Activated naive CD4-positive, alpha-beta T cell treated with anti-CD3 and anti-CD28 coated beads, Interleukin-2, amount 10 ng/mL, durations not matched to agents 7 days and 5 days (primary cell): ENCODE measurements at regions not wholly inside any gene's neighbourhood (a gene's known extent, or its start where the extent isn't known, plus 50 kb on each side); places are given as distances from the start of the nearest gene placed in this dataset.
"Not testable (repeated sequence)": the region's sequence is repeated elsewhere in the genome, so short reads cannot be mapped to it uniquely, and the experiment has no call there.

Experiments
- CTCF ChIA-PET: fragments of 350-600 bp; sonication (Branson Sonifier 250); formaldehyde crosslinking; loops from one replicate; lab custom pipeline; 2021; ENCODE audit warnings: antibody characterized with exemption; lab: Charles Lee
- DNase-seq: peaks from one replicate; pipeline ENCODE4 v3.0.0-alpha.2; 2020
- H3K27ac Mint-ChIP-seq: one replicate; pipeline ENCODE4 v1.8.0; 2021; ENCODE audit warnings: mild to moderate bottlenecking, moderate library complexity, mixed read lengths
- H3K27me3 Mint-ChIP-seq: one replicate; pipeline ENCODE4 v1.8.0; 2021; ENCODE audit warnings: mild to moderate bottlenecking, mixed read lengths
- H3K36me3 Mint-ChIP-seq: one replicate; pipeline ENCODE4 v1.8.0; 2021; ENCODE audit warnings: mixed read lengths
- H3K4me1 Mint-ChIP-seq: one replicate; pipeline ENCODE4 v1.8.0; 2021; ENCODE audit warnings: mixed read lengths
- H3K4me3 Mint-ChIP-seq: one replicate; pipeline ENCODE4 v1.8.0; 2021; ENCODE audit warnings: mild to moderate bottlenecking, moderate library complexity, mixed read lengths
- H3K9me3 Mint-ChIP-seq: one replicate; pipeline ENCODE4 v1.8.0; 2021; ENCODE audit warnings: mixed read lengths

- no peaks in the 10 kb centered on the region for H3K27me3 Mint-ChIP-seq
- CTCF ChIA-PET, result interaction anchor here (1.4 kb wide), 1 partner anchor 10 kb away, joined by 3 read pairs; no protein-coding TSS in a partner anchor
- no peaks in the 10 kb centered on the region for H3K36me3 Mint-ChIP-seq
These were observed 638.6 kb downstream of the TYW1 start for GRCh38 chr7:67635271-67635670.

GRCh38 chr7:67636348-67637022 is 639.9 kb downstream of the TYW1 start:
- H3K9me3 Mint-ChIP-seq, result peaks cover 17% of the 10 kb centered on the region
- H3K36me3 Mint-ChIP-seq, result no peaks in the 10 kb centered on the region
- H3K4me3 Mint-ChIP-seq, result no peak overlapping the region
- CTCF ChIA-PET, result interaction anchor here (1.4 to 1.6 kb wide), 2 partner anchors 11 kb away, joined by 3 to 4 read pairs; no protein-coding TSS in a partner anchor
- H3K4me1 Mint-ChIP-seq, result no peaks in the 10 kb centered on the region
- H3K27me3 Mint-ChIP-seq, result no peaks in the 10 kb centered on the region
- no peak for DNase-seq
- no peak overlapping the region for H3K27ac Mint-ChIP-seq

More at GRCh38 chr7:67635271-67635670, 638.6 kb downstream of the TYW1 start:
- no peak for DNase-seq
- Mint-ChIP-seq H3K4me1 (no peaks in the 10 kb centered on the region), H3K9me3 (peaks cover 14% of the 10 kb centered on the region), H3K4me3 (no peak overlapping the region), H3K27ac (no peak overlapping the region)

DNA sequence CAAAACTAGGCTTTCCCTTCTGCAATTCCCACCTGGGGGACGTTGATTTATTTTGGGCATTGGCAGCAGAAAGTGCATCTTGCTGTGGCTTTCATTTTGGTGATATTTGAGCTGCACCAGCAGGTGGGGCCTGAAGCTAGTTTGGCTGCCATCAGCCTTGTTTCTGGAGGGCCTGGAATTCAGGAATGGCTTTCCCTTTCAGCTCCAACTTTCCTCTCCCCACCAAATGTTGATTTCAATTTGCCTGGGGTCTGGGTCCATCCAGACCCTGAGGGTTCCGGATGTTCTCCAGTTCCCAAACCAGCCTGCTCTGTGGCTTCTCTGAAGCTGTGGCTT is 640.4 kb downstream of the TYW1 start:
- Mint-ChIP-seq H3K4me3 (no peak overlapping the region), H3K4me1 (no peaks in the 10 kb centered on the region), H3K9me3 (peaks cover 17% of the 10 kb centered on the region), H3K27me3 (no peaks in the 10 kb centered on the region), H3K36me3 (no peaks in the 10 kb centered on the region), H3K27ac (no peak overlapping the region)
- no peak for DNase-seq
- CTCF ChIA-PET, result interaction anchor here (1.6 kb wide), 1 partner anchor 12 kb away, joined by 4 read pairs; no protein-coding TSS in a partner anchor

- peaks cover 28% of the 10 kb centered on the region for H3K9me3 Mint-ChIP-seq
- H3K27me3 Mint-ChIP-seq, H3K36me3 Mint-ChIP-seq, H3K4me1 Mint-ChIP-seq, H3K27ac Mint-ChIP-seq, H3K4me3 Mint-ChIP-seq, CTCF ChIA-PET, DNase-seq: not testable (repeated sequence)
These were observed 645.9 kb downstream of the TYW1 start for GRCh38 chr7:67642542-67642941.

DNA sequence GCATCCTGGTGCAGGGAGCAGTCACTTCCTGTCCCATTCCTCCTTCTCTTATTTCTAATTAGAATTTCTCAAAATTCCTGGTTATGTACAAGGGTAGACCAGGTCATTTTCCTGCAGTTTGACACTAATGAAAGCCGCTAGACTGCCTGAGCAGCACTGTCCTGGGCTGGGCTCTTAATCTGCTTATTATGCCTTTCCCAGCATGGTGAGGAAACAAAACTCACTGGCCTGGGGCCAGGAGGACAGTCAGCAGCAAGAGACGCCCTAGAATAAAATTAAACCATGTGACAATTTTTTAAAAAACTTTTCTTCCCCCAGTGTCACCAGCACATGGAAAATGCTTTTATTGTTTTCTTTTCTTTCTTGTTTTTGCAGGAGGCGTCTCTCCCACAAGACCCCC is 647.5 kb downstream of the TYW1 start:
- Mint-ChIP-seq H3K9me3 (peaks cover 34% of the 10 kb centered on the region), H3K4me1 (no peaks in the 10 kb centered on the region), H3K27ac (no peak overlapping the region), H3K27me3 (no peaks in the 10 kb centered on the region), H3K4me3 (no peak overlapping the region), H3K36me3 (no peaks in the 10 kb centered on the region)
- CTCF ChIA-PET, result no interaction called here
- DNase-seq, result no peak

- DNase-seq, result no peak
- Mint-ChIP-seq H3K27me3 (no peaks in the 10 kb centered on the region), H3K4me3 (no peak overlapping the region), H3K9me3 (peaks cover 14% of the 10 kb centered on the region), H3K4me1 (no peaks in the 10 kb centered on the region), H3K27ac (no peak overlapping the region), H3K36me3 (no peaks in the 10 kb centered on the region)
- CTCF ChIA-PET, result no interaction called here
These were observed 656.3 kb downstream of the TYW1 start for GRCh38 chr7:67652937-67653336.

DNA sequence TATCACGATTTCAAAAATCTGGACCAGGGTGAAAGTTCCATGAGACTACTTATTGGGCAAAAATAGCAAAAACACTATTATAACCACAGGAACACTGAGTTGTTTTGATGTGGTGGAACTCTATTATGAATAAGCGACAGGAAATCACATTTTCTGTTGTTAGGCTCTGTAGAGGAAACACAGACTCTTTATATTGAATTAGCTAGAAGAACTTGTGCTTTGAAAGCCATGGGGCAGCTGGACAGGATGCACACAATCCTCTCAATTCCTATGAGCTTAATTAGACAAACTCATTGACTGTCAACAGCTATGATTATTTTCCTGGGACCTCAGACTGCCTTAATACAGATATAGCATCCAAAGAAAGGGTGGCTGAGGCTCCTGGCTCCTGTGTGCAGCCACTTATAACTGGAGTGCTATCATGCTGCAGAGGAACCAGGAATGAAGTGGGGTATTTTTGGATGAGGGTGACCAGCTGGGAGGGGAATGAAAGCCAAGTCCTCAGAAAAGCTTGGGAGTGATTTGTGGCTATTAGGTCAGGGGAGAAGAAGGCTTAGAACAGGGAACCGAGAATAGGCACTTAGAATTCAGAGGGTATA is 657.3 kb downstream of the TYW1 start:
- CTCF ChIA-PET, result no interaction called here
- Mint-ChIP-seq H3K9me3 (peaks cover 14% of the 10 kb centered on the region), H3K4me3 (no peak overlapping the region), H3K27me3 (no peaks in the 10 kb centered on the region), H3K36me3 (no peaks in the 10 kb centered on the region), H3K27ac (no peak overlapping the region), H3K4me1 (no peaks in the 10 kb centered on the region)
- no peak for DNase-seq

DNA sequence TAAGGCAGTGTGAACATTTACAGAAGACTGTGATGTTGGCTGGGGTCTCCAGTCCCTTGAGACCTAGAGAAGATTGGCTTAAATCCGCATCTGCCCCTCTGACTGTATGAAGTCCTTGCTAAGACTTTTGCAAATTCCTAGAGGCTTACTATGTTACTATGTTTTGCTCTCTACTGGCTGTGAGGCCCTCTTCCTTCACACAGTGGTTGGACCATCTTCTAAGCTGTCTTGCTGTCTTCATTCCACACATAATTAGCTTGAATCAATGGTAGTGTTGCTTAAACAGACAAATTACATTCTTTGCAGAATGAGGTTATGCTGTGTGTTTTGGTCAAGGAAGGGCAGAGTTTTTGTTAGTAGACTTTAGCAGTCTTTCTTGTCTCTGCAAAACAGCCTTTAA is 658.0 kb downstream of the TYW1 start:
- Mint-ChIP-seq H3K4me3 (no peak overlapping the region), H3K27me3 (no peaks in the 10 kb centered on the region), H3K36me3 (no peaks in the 10 kb centered on the region), H3K4me1 (no peaks in the 10 kb centered on the region), H3K9me3 (peaks cover 14% of the 10 kb centered on the region), H3K27ac (no peak overlapping the region)
- DNase-seq, result no peak
- CTCF ChIA-PET, result no interaction called here

- no peak for DNase-seq
- no peaks in the 10 kb centered on the region for H3K4me1 Mint-ChIP-seq
- no peaks in the 10 kb centered on the region for H3K27me3 Mint-ChIP-seq
- H3K9me3 Mint-ChIP-seq, result peaks cover 15% of the 10 kb centered on the region
- no peak overlapping the region for H3K4me3 Mint-ChIP-seq
- CTCF ChIA-PET, result no interaction called here
- H3K27ac Mint-ChIP-seq, result no peak overlapping the region
- H3K36me3 Mint-ChIP-seq, result no peaks in the 10 kb centered on the region
These were observed 658.5 kb downstream of the TYW1 start for GRCh38 chr7:67655168-67655567.

DNA sequence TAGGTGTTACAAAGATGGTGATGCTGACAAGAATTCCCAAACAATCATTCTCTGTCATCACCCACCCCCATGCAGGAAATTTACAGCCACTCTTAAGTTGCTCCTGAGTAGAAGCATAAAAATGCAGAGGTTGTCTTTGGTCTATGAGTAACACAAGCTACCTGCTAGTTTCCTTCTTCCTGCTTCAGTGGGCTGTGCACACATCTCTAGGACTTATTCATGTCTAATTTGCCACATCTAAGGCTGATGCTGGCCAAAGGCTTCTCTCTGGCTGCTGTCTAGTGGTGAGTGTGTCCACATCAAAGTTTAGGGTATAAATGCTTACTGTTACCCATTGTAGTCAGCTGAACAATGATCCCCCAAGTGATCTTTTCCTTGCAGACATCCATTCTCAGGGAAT is 662.5 kb downstream of the TYW1 start:
- H3K9me3 Mint-ChIP-seq, result peaks cover 17% of the 10 kb centered on the region
- CTCF ChIA-PET, result no interaction called here
- no peaks in the 10 kb centered on the region for H3K4me1 Mint-ChIP-seq
- no peak overlapping the region for H3K27ac Mint-ChIP-seq
- no peaks in the 10 kb centered on the region for H3K36me3 Mint-ChIP-seq
- no peaks in the 10 kb centered on the region for H3K27me3 Mint-ChIP-seq
- H3K4me3 Mint-ChIP-seq, result no peak overlapping the region
- DNase-seq, result no peak

GRCh38 chr7:67662804-67663203 is 666.2 kb downstream of the TYW1 start:
- no peak for DNase-seq
- H3K27me3 Mint-ChIP-seq, result no peaks in the 10 kb centered on the region
- peaks cover 11% of the 10 kb centered on the region for H3K9me3 Mint-ChIP-seq
- H3K4me1 Mint-ChIP-seq, result no peaks in the 10 kb centered on the region
- no peaks in the 10 kb centered on the region for H3K36me3 Mint-ChIP-seq
- H3K4me3 Mint-ChIP-seq, result no peak overlapping the region
- H3K27ac Mint-ChIP-seq, result no peak overlapping the region
- CTCF ChIA-PET, result no interaction called here

GRCh38 chr7:67663644-67664043 is 667.0 kb downstream of the TYW1 start:
- H3K4me1 Mint-ChIP-seq, result no peaks in the 10 kb centered on the region
- no peak for DNase-seq
- H3K36me3 Mint-ChIP-seq, result no peaks in the 10 kb centered on the region
- H3K27me3 Mint-ChIP-seq, result no peaks in the 10 kb centered on the region
- H3K27ac Mint-ChIP-seq, result no peak overlapping the region
- H3K9me3 Mint-ChIP-seq, result peaks cover 5% of the 10 kb centered on the region
- CTCF ChIA-PET, result no interaction called here
- H3K4me3 Mint-ChIP-seq, result no peak overlapping the region

GRCh38 chr7:67666359-67666758 is 669.7 kb downstream of the TYW1 start:
- H3K9me3 Mint-ChIP-seq, H3K4me1 Mint-ChIP-seq, H3K36me3 Mint-ChIP-seq, CTCF ChIA-PET, H3K4me3 Mint-ChIP-seq, H3K27me3 Mint-ChIP-seq, H3K27ac Mint-ChIP-seq, DNase-seq: not testable (repeated sequence)

- no peak overlapping the region for H3K27ac Mint-ChIP-seq
- DNase-seq, result no peak
- no peaks in the 10 kb centered on the region for H3K36me3 Mint-ChIP-seq
- no peaks in the 10 kb centered on the region for H3K4me1 Mint-ChIP-seq
- CTCF ChIA-PET, result no interaction called here
- no peaks in the 10 kb centered on the region for H3K27me3 Mint-ChIP-seq
- H3K4me3 Mint-ChIP-seq, result no peak overlapping the region
- peaks cover 24% of the 10 kb centered on the region for H3K9me3 Mint-ChIP-seq
These were observed 674.4 kb downstream of the TYW1 start for GRCh38 chr7:67671006-67671548.

DNA sequence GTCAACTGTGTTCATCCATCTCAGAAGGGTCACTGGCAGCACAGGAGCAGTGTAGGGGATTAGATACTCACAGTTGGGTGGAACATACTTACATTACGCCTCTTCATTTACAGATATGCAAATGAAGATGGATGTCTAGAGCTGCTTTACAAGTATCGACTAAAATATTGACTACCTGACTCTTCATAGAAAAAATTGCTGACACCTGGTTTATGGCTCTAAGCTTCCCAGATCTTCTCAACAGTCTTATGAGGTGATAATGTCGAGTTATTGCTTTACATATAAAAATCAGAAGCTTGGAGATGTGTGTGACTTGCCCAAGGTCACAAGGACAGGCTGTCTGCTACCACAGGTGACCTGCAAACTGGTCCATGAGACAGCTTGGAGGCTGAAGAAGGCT is 677.2 kb downstream of the TYW1 start:
- H3K9me3 Mint-ChIP-seq, result peaks cover 37% of the 10 kb centered on the region
- no peaks in the 10 kb centered on the region for H3K27me3 Mint-ChIP-seq
- no peak overlapping the region for H3K27ac Mint-ChIP-seq
- H3K4me1 Mint-ChIP-seq, result no peaks in the 10 kb centered on the region
- H3K36me3 Mint-ChIP-seq, result no peaks in the 10 kb centered on the region
- no peak for DNase-seq
- CTCF ChIA-PET, result no interaction called here
- H3K4me3 Mint-ChIP-seq, result no peak overlapping the region
